NT2/D1 (cell line): ENCODE measurements at regions not wholly inside any gene's neighbourhood (a gene's known extent, or its start where the extent isn't known, plus 50 kb on each side); places are given as distances from the start of the nearest gene placed in this dataset.

Experiments
- SUZ12 ChIP-seq: IDR thresholded peaks from 2 replicates; pipeline ENCODE4 v1.6.1; 2011; ENCODE audit not compliant: insufficient read length, insufficient read depth; ENCODE audit errors: extremely low read depth
- YY1 ChIP-seq: IDR thresholded peaks from 2 replicates; pipeline ENCODE4 v1.6.1; 2011; ENCODE audit not compliant: insufficient read length, insufficient read depth
- ZNF274 ChIP-seq: IDR thresholded peaks from 2 replicates; pipeline ENCODE4 v1.6.1; 2011; ENCODE audit warnings: mild to moderate bottlenecking, low read depth, low read length

DNA sequence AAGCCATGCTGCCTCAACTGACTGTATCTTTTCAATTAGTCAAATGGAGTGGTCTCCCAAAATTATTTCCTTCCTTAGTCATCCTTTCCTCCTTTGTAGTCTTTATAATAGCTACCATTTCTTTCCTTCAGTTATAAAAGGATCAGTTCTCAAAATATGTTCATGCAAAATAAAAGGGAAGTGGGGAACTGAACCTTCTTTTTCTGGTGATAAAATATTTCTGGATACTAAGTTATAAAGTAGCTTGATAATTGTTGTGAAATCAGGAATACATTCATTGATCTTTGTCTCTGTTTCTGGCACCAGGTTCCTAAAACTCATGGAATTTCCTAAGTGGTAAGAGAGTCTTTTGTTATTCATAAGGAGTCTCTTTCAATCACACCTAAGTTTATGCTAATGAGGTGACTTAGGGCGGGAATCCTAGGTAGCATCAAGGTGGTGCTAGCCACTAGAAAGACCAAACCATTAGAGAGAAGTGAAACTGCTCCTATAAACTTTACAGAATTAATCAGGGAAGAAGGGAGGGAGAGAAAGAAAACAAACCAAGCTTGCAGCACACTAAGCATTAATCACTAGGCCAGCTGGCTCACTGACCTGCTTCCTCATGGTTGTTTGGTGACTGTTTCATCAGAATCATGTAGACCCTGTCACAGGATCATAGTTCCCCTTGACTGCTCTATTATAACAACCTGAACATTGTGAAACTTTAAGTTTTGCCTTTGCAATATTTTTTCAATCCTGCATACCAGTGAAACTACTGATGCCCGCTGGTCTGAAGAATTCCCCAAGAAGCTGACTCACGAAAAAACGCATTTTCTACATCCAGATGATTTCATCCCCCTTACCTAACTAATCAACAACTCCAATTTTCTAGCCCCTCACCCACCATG lies 161.6 kb upstream of the PTBP2 start:
- TF ChIP-seq YY1 (no peak), ZNF274 (no peak), SUZ12 (no peak)
